ENCODE measurements at regions not wholly inside any gene's neighbourhood (a gene's known extent, or its start where the extent isn't known, plus 50 kb on each side); places are given as distances from the start of the nearest gene placed in this dataset.

- Mint-ChIP-seq H3K27me3 (no peaks in the 10 kb centered on the region), H3K27ac (no peak overlapping the region), H3K4me1 (no peaks in the 10 kb centered on the region), H3K36me3 (ENCODE audit: low read depth) (no peaks in the 10 kb centered on the region), H3K9me3 (peaks cover 15% of the 10 kb centered on the region), H3K4me3 (no peak overlapping the region)
- intact Hi-C loops (cut with micrococcal nuclease): no loop called here
- no peak for DNase-seq
Measured at GRCh38 chr13:40469581-40470310, 196.7 kb downstream of the FOXO1 start.

- peaks cover 19% of the 10 kb centered on the region for H3K9me3 Mint-ChIP-seq
- no peak overlapping the region for H3K27ac Mint-ChIP-seq
- no peak overlapping the region for H3K4me3 Mint-ChIP-seq
- no peaks in the 10 kb centered on the region for H3K4me1 Mint-ChIP-seq
- DNase-seq: no peak
- intact Hi-C loops (cut with micrococcal nuclease): no loop called here
- H3K27me3 Mint-ChIP-seq: no peaks in the 10 kb centered on the region
- H3K36me3 Mint-ChIP-seq (ENCODE audit: low read depth): no peaks in the 10 kb centered on the region
Measured at GRCh38 chr13:40470660-40471059, 195.8 kb downstream of the FOXO1 start.

GRCh38 chr13:40471076-40471475 lies 195.4 kb downstream of the FOXO1 start:
- DNase-seq: no peak
- H3K9me3 Mint-ChIP-seq: peaks cover 19% of the 10 kb centered on the region
- H3K4me1 Mint-ChIP-seq: no peaks in the 10 kb centered on the region
- H3K27me3 Mint-ChIP-seq: no peaks in the 10 kb centered on the region
- no peak overlapping the region for H3K4me3 Mint-ChIP-seq
- no peaks in the 10 kb centered on the region for H3K36me3 Mint-ChIP-seq (ENCODE audit: low read depth)
- intact Hi-C loops (cut with micrococcal nuclease): no loop called here
- no peak overlapping the region for H3K27ac Mint-ChIP-seq

- no peak overlapping the region for H3K27ac Mint-ChIP-seq
- no peaks in the 10 kb centered on the region for H3K36me3 Mint-ChIP-seq (ENCODE audit: low read depth)
Measured at GRCh38 chr13:40471911-40472310, 194.5 kb downstream of the FOXO1 start.

GRCh38 chr13:40472427-40473220 lies 193.8 kb downstream of the FOXO1 start:
- intact Hi-C loops (cut with micrococcal nuclease): no loop called here
- no peak overlapping the region for H3K4me3 Mint-ChIP-seq
- DNase-seq: no peak
- H3K4me1 Mint-ChIP-seq: no peaks in the 10 kb centered on the region
- no peak overlapping the region for H3K27ac Mint-ChIP-seq
- H3K36me3 Mint-ChIP-seq (ENCODE audit: low read depth): no peaks in the 10 kb centered on the region
- peaks cover 19% of the 10 kb centered on the region for H3K9me3 Mint-ChIP-seq
- no peaks in the 10 kb centered on the region for H3K27me3 Mint-ChIP-seq

More at GRCh38 chr13:40471911-40472310, 194.5 kb downstream of the FOXO1 start:
- Mint-ChIP-seq H3K27me3 (no peaks in the 10 kb centered on the region), H3K9me3 (peaks cover 19% of the 10 kb centered on the region), H3K4me3 (no peak overlapping the region), H3K4me1 (no peaks in the 10 kb centered on the region)
- DNase-seq: no peak
- intact Hi-C loops (cut with micrococcal nuclease): no loop called here

GRCh38 chr13:40475617-40476016 lies 190.8 kb downstream of the FOXO1 start:
- Mint-ChIP-seq H3K27me3 (no peaks in the 10 kb centered on the region), H3K27ac (no peak overlapping the region), H3K4me1 (peaks cover 3% of the 10 kb centered on the region), H3K9me3 (peaks cover 10% of the 10 kb centered on the region), H3K36me3 (ENCODE audit: low read depth) (no peaks in the 10 kb centered on the region), H3K4me3 (no peak overlapping the region)
- intact Hi-C loops (cut with micrococcal nuclease): no loop called here
- DNase-seq: no peak

GRCh38 chr13:40476175-40476958 lies 190.1 kb downstream of the FOXO1 start:
- Mint-ChIP-seq H3K27ac (no peak overlapping the region), H3K4me3 (no peak overlapping the region), H3K27me3 (no peaks in the 10 kb centered on the region), H3K9me3 (peaks cover 13% of the 10 kb centered on the region), H3K36me3 (ENCODE audit: low read depth) (no peaks in the 10 kb centered on the region), H3K4me1 (peaks cover 10% of the 10 kb centered on the region)
- intact Hi-C loops (cut with micrococcal nuclease): no loop called here
- no peak for DNase-seq

- H3K4me3 Mint-ChIP-seq: no peak overlapping the region
Measured at GRCh38 chr13:40477623-40478608, 188.5 kb downstream of the FOXO1 start.

GRCh38 chr13:40478775-40479174 lies 187.7 kb downstream of the FOXO1 start:
- Mint-ChIP-seq H3K27ac (no peak overlapping the region), H3K4me1 (peaks cover 14% of the 10 kb centered on the region), H3K36me3 (ENCODE audit: low read depth) (no peaks in the 10 kb centered on the region), H3K4me3 (no peak overlapping the region), H3K27me3 (no peaks in the 10 kb centered on the region), H3K9me3 (peaks cover 17% of the 10 kb centered on the region)
- no peak for DNase-seq
- intact Hi-C loops (cut with micrococcal nuclease): no loop called here

More at GRCh38 chr13:40477623-40478608, 188.5 kb downstream of the FOXO1 start:
- intact Hi-C loops (cut with micrococcal nuclease): no loop called here
- Mint-ChIP-seq H3K4me1 (peaks cover 11% of the 10 kb centered on the region), H3K9me3 (peaks cover 17% of the 10 kb centered on the region), H3K27ac (no peak overlapping the region), H3K27me3 (no peaks in the 10 kb centered on the region), H3K36me3 (ENCODE audit: low read depth) (no peaks in the 10 kb centered on the region)
- DNase-seq: no peak

- H3K36me3 Mint-ChIP-seq (ENCODE audit: low read depth): no peaks in the 10 kb centered on the region
- intact Hi-C loops (cut with micrococcal nuclease): no loop called here
- no peaks in the 10 kb centered on the region for H3K27me3 Mint-ChIP-seq
- no peak for DNase-seq
- H3K4me1 Mint-ChIP-seq: peaks cover 20% of the 10 kb centered on the region
- no peak overlapping the region for H3K4me3 Mint-ChIP-seq
- H3K9me3 Mint-ChIP-seq: peaks cover 21% of the 10 kb centered on the region
- H3K27ac Mint-ChIP-seq: no peak overlapping the region
Measured at GRCh38 chr13:40479196-40479845, 187.1 kb downstream of the FOXO1 start.

- intact Hi-C loops (cut with micrococcal nuclease): no loop called here
- H3K27me3 Mint-ChIP-seq: no peaks in the 10 kb centered on the region
- H3K36me3 Mint-ChIP-seq (ENCODE audit: low read depth): no peaks in the 10 kb centered on the region
- H3K9me3 Mint-ChIP-seq: peaks cover 18% of the 10 kb centered on the region
- no peak for DNase-seq
- H3K27ac Mint-ChIP-seq: no peak overlapping the region
- peaks cover 28% of the 10 kb centered on the region for H3K4me1 Mint-ChIP-seq
- no peak overlapping the region for H3K4me3 Mint-ChIP-seq
Measured at GRCh38 chr13:40480012-40480914, 186.2 kb downstream of the FOXO1 start.

- DNase-seq: no peak
- Mint-ChIP-seq H3K9me3 (peaks cover 18% of the 10 kb centered on the region), H3K4me3 (no peak overlapping the region), H3K36me3 (ENCODE audit: low read depth) (no peaks in the 10 kb centered on the region), H3K27me3 (no peaks in the 10 kb centered on the region), H3K27ac (no peak overlapping the region), H3K4me1 (peaks cover 34% of the 10 kb centered on the region)
- intact Hi-C loops (cut with micrococcal nuclease): no loop called here
Measured at GRCh38 chr13:40480915-40481516, 185.4 kb downstream of the FOXO1 start.

Measured in activated CD4-positive, alpha-beta T cell treated with anti-CD3 and anti-CD28 coated beads, Interleukin-2, amount 10 ng/mL, durations not matched to agents 24 days and 14 days (primary cell).